Karpas-422 (cell line): ENCODE measurements at regions not wholly inside any gene's neighbourhood (a gene's known extent, or its start where the extent isn't known, plus 50 kb on each side); places are given as distances from the start of the nearest gene placed in this dataset.

Experiments used
- DNase-seq: peaks from one replicate; pipeline ENCODE4 v3.0.0-alpha.2; 2015
- H2AFZ ChIP-seq: fragments of 200-600 bp; sonication (generic); 2 replicates; pipeline ENCODE4 v1.6.1; 2014; ENCODE audit warnings: antibody characterized with exemption, low read length, mixed read lengths
- H3K27ac ChIP-seq: fragments of 200-600 bp; sonication (generic); 2 replicates; pipeline ENCODE4 v1.5.1; 2014; ENCODE audit warnings: mild to moderate bottlenecking, low read length, moderate library complexity
- H3K27me3 ChIP-seq: fragments of 200-600 bp; sonication (generic); 2 replicates; pipeline ENCODE4 v1.6.1; 2014; ENCODE audit warnings: low read length, mixed read lengths
- H3K36me3 ChIP-seq: fragments of 200-600 bp; sonication (generic); 2 replicates; pipeline ENCODE4 v1.6.1; 2014; ENCODE audit warnings: low read length, mixed read lengths; ENCODE audit not compliant: insufficient read depth
- H3K4me1 ChIP-seq: fragments of 200-600 bp; sonication (generic); 2 replicates; pipeline ENCODE4 v1.6.1; 2014; ENCODE audit warnings: mild to moderate bottlenecking, low read length, mixed read lengths
- H3K4me2 ChIP-seq: fragments of 200-600 bp; sonication (generic); 2 replicates; pipeline ENCODE4 v1.6.1; 2014; ENCODE audit warnings: low read length, low read depth, mild to moderate bottlenecking; ENCODE audit not compliant: poor library complexity, severe bottlenecking
- H3K4me3 ChIP-seq: fragments of 200-600 bp; sonication (generic); 2 replicates; pipeline ENCODE4 v1.5.1; 2014; ENCODE audit warnings: mild to moderate bottlenecking, antibody characterized with exemption, low read length, mixed read lengths
- H3K79me2 ChIP-seq: fragments of 200-600 bp; sonication (generic); 2 replicates; pipeline ENCODE4 v1.6.1; 2014; ENCODE audit warnings: mild to moderate bottlenecking, low read length, mixed read lengths
- H3K9ac ChIP-seq: fragments of 200-600 bp; sonication (generic); 2 replicates; pipeline ENCODE4 v1.6.0; 2014; ENCODE audit warnings: low read length
- H3K9me2 ChIP-seq: fragments of 200-600 bp; sonication (generic), shearing (Covaris generic); replicated peaks from 2 replicates; pipeline ENCODE4 v1.6.0; 2014; ENCODE audit warnings: mild to moderate bottlenecking, low read length, moderate library complexity; ENCODE audit not compliant: insufficient read depth
- H3K9me3 ChIP-seq: fragments of 300-700, 200-600 bp; sonication (generic); 2 replicates; pipeline ENCODE4 v1.6.1; 2014; ENCODE audit warnings: low read length, mixed read lengths
- H4K20me1 ChIP-seq: fragments of 200-600 bp; sonication (generic); 2 replicates; pipeline ENCODE4 v1.6.1; 2014; ENCODE audit warnings: mild to moderate bottlenecking, antibody characterized with exemption, low read length, low read depth; ENCODE audit not compliant: insufficient read depth

GRCh38 chr1:218964471-218965185, 209.1 kb upstream of the LYPLAL1 start:
- no peaks in the 10 kb centered on the region for H3K79me2 ChIP-seq
- no peak for DNase-seq
- 0 out of 2 replicates have a peak, but pooled peaks cover 4% of the 10 kb centered on the region for H3K27me3 ChIP-seq
- no peak overlapping the region for H3K4me2 ChIP-seq
- no peaks in the 10 kb centered on the region for H3K4me1 ChIP-seq
- H3K27ac ChIP-seq = no peak overlapping the region
- H3K4me3 ChIP-seq = no peak overlapping the region
- no peaks in the 10 kb centered on the region for H3K9me2 ChIP-seq
- H3K36me3 ChIP-seq = no peaks in the 10 kb centered on the region
- no peaks in the 10 kb centered on the region for H4K20me1 ChIP-seq
- H3K9me3 ChIP-seq = peaks cover 3% of the 10 kb centered on the region; the same call in 1 of the 2 replicates
- H2AFZ ChIP-seq = no peak overlapping the region
- H3K9ac ChIP-seq = no peak overlapping the region

DNA sequence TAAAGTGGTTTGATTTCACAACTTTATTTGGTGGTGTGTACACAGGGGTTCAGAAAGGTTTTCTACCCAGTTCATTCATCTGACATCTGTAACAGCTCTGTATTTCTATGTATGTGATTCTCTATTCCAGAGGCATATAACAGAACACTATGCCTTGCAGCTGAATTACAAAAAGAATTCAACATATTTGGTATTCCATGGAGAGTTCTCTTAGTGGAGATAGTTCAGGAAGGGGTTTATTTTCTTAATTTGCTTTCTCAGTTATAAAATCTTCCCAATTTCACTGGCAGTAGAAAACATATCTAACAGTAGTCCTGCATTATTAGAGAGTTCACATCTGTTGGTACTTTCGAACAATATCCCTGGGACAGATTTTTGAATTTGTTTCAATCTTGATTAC, 207.9 kb upstream of the LYPLAL1 start:
- H3K4me1 ChIP-seq = no peaks in the 10 kb centered on the region

GRCh38 chr1:218967254-218967653, 206.4 kb upstream of the LYPLAL1 start:
- peaks cover 3% of the 10 kb centered on the region; the same call in 1 of the 2 replicates for H3K9me3 ChIP-seq
- no peaks in the 10 kb centered on the region for H4K20me1 ChIP-seq
- no peak for DNase-seq
- no peak overlapping the region for H3K4me3 ChIP-seq
- no peaks in the 10 kb centered on the region for H3K36me3 ChIP-seq
- H3K27ac ChIP-seq = no peak overlapping the region
- H3K9ac ChIP-seq = no peak overlapping the region
- no peak overlapping the region for H3K4me2 ChIP-seq
- H3K9me2 ChIP-seq = no peaks in the 10 kb centered on the region
- H3K79me2 ChIP-seq = no peaks in the 10 kb centered on the region
- H2AFZ ChIP-seq = no peak overlapping the region
- no peaks in the 10 kb centered on the region for H3K4me1 ChIP-seq
- 0 out of 2 replicates have a peak, but pooled peaks cover 4% of the 10 kb centered on the region for H3K27me3 ChIP-seq

More for the DNA sequence above, 207.9 kb upstream of the LYPLAL1 start:
- no peak overlapping the region for H2AFZ ChIP-seq
- H3K9ac ChIP-seq = no peak overlapping the region
- no peak overlapping the region for H3K27ac ChIP-seq
- H3K9me3 ChIP-seq = peaks cover 3% of the 10 kb centered on the region; the same call in 1 of the 2 replicates
- H3K36me3 ChIP-seq = no peaks in the 10 kb centered on the region
- H3K4me2 ChIP-seq = no peak overlapping the region
- no peak overlapping the region for H3K4me3 ChIP-seq
- H3K79me2 ChIP-seq = no peaks in the 10 kb centered on the region
- no peaks in the 10 kb centered on the region for H4K20me1 ChIP-seq
- H3K27me3 ChIP-seq = 0 out of 2 replicates have a peak, but pooled peaks cover 4% of the 10 kb centered on the region
- H3K9me2 ChIP-seq = no peaks in the 10 kb centered on the region
- no peak for DNase-seq

DNA sequence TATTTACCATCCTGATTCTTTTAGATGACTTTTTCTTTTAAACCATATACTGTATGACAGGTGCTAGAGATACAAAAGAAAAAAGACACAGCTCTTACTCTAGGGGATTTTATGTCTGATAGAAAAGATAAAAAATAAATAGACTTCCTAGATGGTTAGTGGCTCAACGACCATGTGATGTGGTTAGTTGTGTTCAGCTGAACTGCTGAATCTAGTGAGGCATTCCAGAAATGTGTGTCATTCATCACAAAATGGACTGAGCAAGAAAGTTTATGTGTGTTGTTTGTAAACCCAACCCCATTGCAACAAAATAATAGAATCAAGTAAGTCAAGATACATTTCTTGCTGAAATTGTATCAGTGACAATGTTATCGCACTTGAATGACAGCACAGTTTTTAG, 205.8 kb upstream of the LYPLAL1 start:
- Histone ChIP-seq H3K27ac (no peak overlapping the region), H3K9me3 (peaks cover 3% of the 10 kb centered on the region; the same call in 1 of the 2 replicates), H3K9me2 (no peaks in the 10 kb centered on the region), H3K9ac (no peak overlapping the region), H3K4me1 (no peaks in the 10 kb centered on the region), H3K4me3 (no peak overlapping the region), H2AFZ (no peak overlapping the region), H3K27me3 (0 out of 2 replicates have a peak, but pooled peaks cover 4% of the 10 kb centered on the region), H3K79me2 (no peaks in the 10 kb centered on the region), H3K4me2 (no peak overlapping the region), H3K36me3 (no peaks in the 10 kb centered on the region), H4K20me1 (no peaks in the 10 kb centered on the region)
- no peak for DNase-seq

- Histone ChIP-seq H3K79me2 (no peaks in the 10 kb centered on the region), H3K4me3 (no peak overlapping the region), H3K4me2 (no peak overlapping the region), H4K20me1 (no peaks in the 10 kb centered on the region), H3K4me1 (no peaks in the 10 kb centered on the region), H3K9ac (no peak overlapping the region), H3K9me2 (no peaks in the 10 kb centered on the region), H3K9me3 (peaks cover 3% of the 10 kb centered on the region; the same call in 1 of the 2 replicates), H3K36me3 (no peaks in the 10 kb centered on the region), H3K27me3 (0 out of 2 replicates have a peak, but pooled peaks cover 4% of the 10 kb centered on the region), H3K27ac (no peak overlapping the region), H2AFZ (no peak overlapping the region)
- DNase-seq = no peak
Measured at GRCh38 chr1:218969006-218969405, 204.7 kb upstream of the LYPLAL1 start.

DNA sequence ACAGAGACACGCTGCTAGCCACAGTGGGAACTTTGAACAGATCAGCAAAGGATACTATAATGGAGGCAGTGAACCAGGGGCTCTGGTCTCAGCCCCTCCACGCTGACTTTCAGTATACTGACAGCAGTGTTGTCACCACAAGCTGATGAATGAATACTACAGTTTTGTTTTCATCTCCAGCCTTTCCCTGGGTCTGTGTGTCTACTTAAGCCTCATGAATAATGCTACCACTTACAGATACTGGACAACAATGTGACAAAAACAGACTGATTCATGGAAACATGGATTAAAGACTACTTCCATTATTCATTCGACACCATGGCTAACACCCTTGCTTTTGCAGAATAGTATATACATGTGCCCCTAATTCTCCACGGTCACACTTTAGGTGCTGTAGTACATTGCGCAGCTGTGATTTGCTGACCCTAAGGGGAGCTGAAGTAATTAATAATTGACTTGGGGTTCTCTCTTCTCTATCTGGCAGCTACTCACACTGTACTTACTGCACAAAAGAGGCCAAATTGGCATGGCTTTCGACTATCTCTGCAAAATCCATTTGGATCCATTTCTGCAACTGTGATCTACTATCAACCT, 203.2 kb upstream of the LYPLAL1 start:
- H3K4me3 ChIP-seq = no peak overlapping the region
- H3K27ac ChIP-seq = no peak overlapping the region
- H3K27me3 ChIP-seq = 0 out of 2 replicates have a peak, but pooled peaks cover 4% of the 10 kb centered on the region
- no peaks in the 10 kb centered on the region for H4K20me1 ChIP-seq
- no peak overlapping the region for H2AFZ ChIP-seq
- no peaks in the 10 kb centered on the region for H3K36me3 ChIP-seq
- no peak overlapping the region for H3K4me2 ChIP-seq
- H3K9ac ChIP-seq = no peak overlapping the region
- H3K79me2 ChIP-seq = no peaks in the 10 kb centered on the region
- DNase-seq = no peak
- no peaks in the 10 kb centered on the region for H3K9me2 ChIP-seq
- 0 out of 2 replicates have a peak, but pooled peaks cover 3% of the 10 kb centered on the region for H3K4me1 ChIP-seq
- peaks cover 3% of the 10 kb centered on the region; the same call in 1 of the 2 replicates for H3K9me3 ChIP-seq

DNA sequence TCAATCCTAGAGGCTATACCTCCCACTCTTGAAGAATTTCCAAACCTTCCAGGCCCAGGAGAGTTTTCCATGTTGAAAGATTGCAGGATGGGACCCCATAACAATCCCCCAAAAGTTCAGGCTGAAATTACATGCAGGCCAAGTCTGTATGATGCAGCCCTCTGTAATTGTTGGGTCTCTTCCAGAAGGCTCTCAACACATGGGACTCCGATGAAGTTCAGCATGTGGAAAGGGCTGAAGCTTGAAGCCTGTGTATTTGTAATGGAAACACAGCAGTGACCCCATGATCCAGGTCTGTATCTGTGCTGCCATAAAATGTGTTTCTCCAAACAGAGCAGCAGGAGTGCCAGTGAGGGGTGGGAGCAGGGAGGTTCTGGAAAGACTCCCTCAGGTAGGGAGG, 202.5 kb upstream of the LYPLAL1 start:
- H3K27me3 ChIP-seq = 0 out of 2 replicates have a peak, but pooled peaks cover 4% of the 10 kb centered on the region
- H3K27ac ChIP-seq = no peak overlapping the region
- H3K9ac ChIP-seq = no peak overlapping the region
- no peak overlapping the region for H3K4me2 ChIP-seq
- no peak overlapping the region for H3K4me3 ChIP-seq
- no peaks in the 10 kb centered on the region for H3K9me2 ChIP-seq
- no peaks in the 10 kb centered on the region for H4K20me1 ChIP-seq
- H3K79me2 ChIP-seq = no peaks in the 10 kb centered on the region
- H3K9me3 ChIP-seq = peaks cover 3% of the 10 kb centered on the region; the same call in 1 of the 2 replicates
- 0 out of 2 replicates have a peak, but pooled peaks cover 3% of the 10 kb centered on the region for H3K4me1 ChIP-seq
- no peak overlapping the region for H2AFZ ChIP-seq
- H3K36me3 ChIP-seq = no peaks in the 10 kb centered on the region
- no peak for DNase-seq

DNA sequence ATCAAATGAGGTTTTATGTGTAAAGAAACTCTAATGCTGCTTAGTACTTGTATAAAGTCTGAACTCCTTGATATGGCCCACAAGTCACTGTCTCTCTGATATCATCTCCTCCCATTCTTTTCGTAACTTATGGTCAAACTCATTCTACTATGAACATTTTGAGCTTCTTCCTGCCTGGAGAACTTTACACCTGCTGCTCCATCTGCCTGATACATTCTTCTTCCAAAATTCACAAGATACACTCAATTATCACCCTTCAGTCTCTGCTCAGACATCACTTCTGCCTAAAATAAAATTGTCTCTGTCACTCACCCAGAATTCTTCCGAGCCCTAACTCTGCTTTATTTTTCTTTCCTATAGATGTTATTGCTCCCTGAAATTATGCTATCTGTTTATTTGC, 192.8 kb upstream of the LYPLAL1 start:
- H4K20me1 ChIP-seq = no peaks in the 10 kb centered on the region
- no peaks in the 10 kb centered on the region for H3K9me2 ChIP-seq
- no peaks in the 10 kb centered on the region for H3K27me3 ChIP-seq
- H2AFZ ChIP-seq = no peak overlapping the region
- no peak overlapping the region for H3K9ac ChIP-seq
- no peaks in the 10 kb centered on the region for H3K4me1 ChIP-seq
- no peaks in the 10 kb centered on the region for H3K79me2 ChIP-seq
- no peak overlapping the region for H3K4me3 ChIP-seq
- no peaks in the 10 kb centered on the region for H3K36me3 ChIP-seq
- H3K9me3 ChIP-seq = no peaks in the 10 kb centered on the region
- DNase-seq = no peak
- H3K27ac ChIP-seq = no peak overlapping the region
- no peak overlapping the region for H3K4me2 ChIP-seq
